ENCODE measurements at regions not wholly inside any gene's neighbourhood (a gene's known extent, or its start where the extent isn't known, plus 50 kb on each side); places are given as distances from the start of the nearest gene placed in this dataset.
"Not testable (repeated sequence)": the region's sequence is repeated elsewhere in the genome, so short reads cannot be mapped to it uniquely, and the experiment has no call there.

DNA sequence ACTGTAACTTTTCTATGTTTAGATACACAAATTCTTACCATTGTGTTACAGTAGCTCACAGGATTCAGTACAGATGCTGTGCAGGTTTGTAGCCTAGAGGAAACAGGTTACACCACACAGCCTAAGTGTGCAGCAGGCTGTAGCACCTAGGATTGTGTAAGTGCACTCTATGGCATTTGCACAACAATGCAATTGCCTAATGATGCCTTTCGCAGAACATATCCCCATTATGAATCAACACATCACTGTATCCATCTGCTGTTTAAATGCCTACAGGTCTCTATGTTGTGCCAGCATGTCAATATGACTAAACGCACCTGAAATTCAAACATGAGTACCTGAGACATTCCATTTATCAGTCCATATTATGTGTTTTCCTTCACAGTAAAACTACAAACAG is 138.0 kb upstream of the VOPP1 start:
- not testable (repeated sequence) for TF ChIP-seq CTCF (IDR thresholded peaks at IDR 0.05); ZFX (IDR thresholded peaks at IDR 0.05; ENCODE audit: borderline replicate concordance)
